Glutamatergic neuron (in vitro differentiated cells): ENCODE measurements at regions not wholly inside any gene's neighbourhood (a gene's known extent, or its start where the extent isn't known, plus 50 kb on each side); places are given as distances from the start of the nearest gene placed in this dataset.
A peak's percentile ranks its signal among the peaks of the same experiment; 100 is the strongest.

Experiments used
- DNase-seq: peaks from one replicate; pipeline ENCODE4 v3.0.0; 2022
- H3K27ac Mint-ChIP-seq: one replicate; pipeline ENCODE4 v1.8.0; 2020; ENCODE audit warnings: mild to moderate bottlenecking, mixed read lengths, inconsistent platforms; ENCODE audit not compliant: unreplicated experiment
- H3K27me3 Mint-ChIP-seq: one replicate; pipeline ENCODE4 v1.8.0; 2020; ENCODE audit warnings: mild to moderate bottlenecking, moderate library complexity, mixed read lengths, inconsistent platforms; ENCODE audit not compliant: unreplicated experiment
- H3K36me3 Mint-ChIP-seq: one replicate; pipeline ENCODE4 v1.8.0; 2020; ENCODE audit warnings: mild to moderate bottlenecking, mixed read lengths, inconsistent platforms; ENCODE audit not compliant: unreplicated experiment
- H3K4me1 Mint-ChIP-seq: one replicate; pipeline ENCODE4 v1.8.0; 2020; ENCODE audit warnings: mild to moderate bottlenecking, low read depth, mixed read lengths, inconsistent platforms; ENCODE audit not compliant: unreplicated experiment
- H3K4me3 Mint-ChIP-seq: one replicate; pipeline ENCODE4 v1.8.0; 2020; ENCODE audit warnings: mild to moderate bottlenecking, mixed read lengths, inconsistent platforms; ENCODE audit not compliant: unreplicated experiment
- H3K9me3 Mint-ChIP-seq: one replicate; pipeline ENCODE4 v1.8.0; 2020; ENCODE audit warnings: mild to moderate bottlenecking, moderate library complexity, mixed read lengths, inconsistent platforms; ENCODE audit not compliant: unreplicated experiment
- CTCF ChIP-seq: fragments of 200-600 bp; sonication (generic); IDR thresholded peaks from one replicate; pipeline ENCODE4 v1.5.0; 2021; ENCODE audit not compliant: partially characterized antibody, unreplicated experiment

GRCh38 chr10:56782503-56782902 lies 421.4 kb upstream of the ZWINT start:
- peak; percentile 5 for TF ChIP-seq CTCF
- H3K4me3 Mint-ChIP-seq = no peak overlapping the region

GRCh38 chr10:56771343-56771742 lies 410.3 kb upstream of the ZWINT start:
- Mint-ChIP-seq H3K4me1 (no peaks in the 10 kb centered on the region), H3K4me3 (no peak overlapping the region), H3K27me3 (peaks cover 1% of the 10 kb centered on the region), H3K9me3 (peaks cover 2% of the 10 kb centered on the region), H3K36me3 (peaks cover 4% of the 10 kb centered on the region), H3K27ac (no peak overlapping the region)
- no peak for DNase-seq
- no peak for TF ChIP-seq CTCF

More at GRCh38 chr10:56782503-56782902, 421.4 kb upstream of the ZWINT start:
- Mint-ChIP-seq H3K27me3 (no peaks in the 10 kb centered on the region), H3K36me3 (no peaks in the 10 kb centered on the region), H3K9me3 (no peaks in the 10 kb centered on the region), H3K27ac (no peak overlapping the region), H3K4me1 (no peaks in the 10 kb centered on the region)
- no peak for DNase-seq

GRCh38 chr10:56763090-56763489 lies 402.0 kb upstream of the ZWINT start:
- Mint-ChIP-seq H3K27me3 (no peaks in the 10 kb centered on the region), H3K36me3 (peaks cover 4% of the 10 kb centered on the region), H3K4me1 (no peaks in the 10 kb centered on the region), H3K27ac (no peak overlapping the region), H3K9me3 (peaks cover 2% of the 10 kb centered on the region), H3K4me3 (no peak overlapping the region)
- DNase-seq = no peak
- no peak for TF ChIP-seq CTCF

- no peak for TF ChIP-seq CTCF
- no peaks in the 10 kb centered on the region for H3K4me1 Mint-ChIP-seq
- no peak for DNase-seq
- H3K27ac Mint-ChIP-seq = no peak overlapping the region
- H3K36me3 Mint-ChIP-seq = no peaks in the 10 kb centered on the region
- no peaks in the 10 kb centered on the region for H3K27me3 Mint-ChIP-seq
- no peak overlapping the region for H3K4me3 Mint-ChIP-seq
- H3K9me3 Mint-ChIP-seq = no peaks in the 10 kb centered on the region
These were observed 384.4 kb upstream of the ZWINT start for GRCh38 chr10:56745490-56745889.

- no peaks in the 10 kb centered on the region for H3K9me3 Mint-ChIP-seq
- peaks cover 3% of the 10 kb centered on the region for H3K27me3 Mint-ChIP-seq
- no peak overlapping the region for H3K4me3 Mint-ChIP-seq
- H3K36me3 Mint-ChIP-seq = no peaks in the 10 kb centered on the region
- DNase-seq = no peak
- no peaks in the 10 kb centered on the region for H3K4me1 Mint-ChIP-seq
- no peak overlapping the region for H3K27ac Mint-ChIP-seq
- TF ChIP-seq CTCF = no peak
These were observed 367.3 kb upstream of the ZWINT start for GRCh38 chr10:56728349-56728748.
